ENCODE measurements at regions not wholly inside any gene's neighbourhood (a gene's known extent, or its start where the extent isn't known, plus 50 kb on each side); places are given as distances from the start of the nearest gene placed in this dataset.

DNA sequence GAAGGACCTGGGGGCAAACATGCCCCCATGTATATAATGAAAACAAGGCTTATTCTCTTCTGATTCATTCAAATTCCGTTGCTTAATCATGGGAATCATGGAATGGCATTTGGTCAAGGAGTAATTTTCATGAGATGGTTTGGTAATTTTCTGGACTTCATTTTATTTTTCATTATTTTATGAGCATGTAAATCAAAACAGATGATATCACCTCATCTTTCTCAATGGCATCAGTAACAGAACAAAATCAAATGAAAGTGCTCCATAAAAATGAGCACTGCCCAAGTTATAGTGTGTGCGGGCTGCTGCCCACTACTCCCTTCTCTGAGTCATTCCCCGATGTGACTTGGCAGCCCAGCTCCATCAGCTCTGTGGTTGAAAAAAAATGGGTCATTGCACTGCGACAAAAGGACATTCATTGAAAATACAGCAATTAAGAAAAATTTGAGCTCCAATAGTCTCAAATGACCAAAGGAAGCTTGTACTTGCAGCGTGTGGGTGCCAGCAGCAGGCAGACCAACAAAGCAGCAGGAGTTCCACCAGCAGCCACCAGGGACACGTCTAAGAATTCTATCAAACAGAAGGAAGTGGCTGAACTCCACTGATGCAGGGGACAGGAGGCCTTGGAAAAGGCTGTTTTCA lies 84.3 kb upstream of the VAV3 start:
- no peak for TF ChIP-seq HDGF (IDR thresholded peaks at IDR 0.05; ENCODE audit: borderline replicate concordance)
- TF ChIP-seq, protein P1, sequence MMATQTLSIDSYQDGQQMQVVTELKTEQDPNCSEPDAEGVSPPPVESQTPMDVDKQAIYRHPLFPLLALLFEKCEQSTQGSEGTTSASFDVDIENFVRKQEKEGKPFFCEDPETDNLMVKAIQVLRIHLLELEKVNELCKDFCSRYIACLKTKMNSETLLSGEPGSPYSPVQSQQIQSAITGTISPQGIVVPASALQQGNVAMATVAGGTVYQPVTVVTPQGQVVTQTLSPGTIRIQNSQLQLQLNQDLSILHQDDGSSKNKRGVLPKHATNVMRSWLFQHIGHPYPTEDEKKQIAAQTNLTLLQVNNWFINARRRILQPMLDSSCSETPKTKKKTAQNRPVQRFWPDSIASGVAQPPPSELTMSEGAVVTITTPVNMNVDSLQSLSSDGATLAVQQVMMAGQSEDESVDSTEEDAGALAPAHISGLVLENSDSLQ (IDR thresholded peaks at IDR 0.05): no peak
- no peak for TF ChIP-seq BHLHE40 (IDR thresholded peaks at IDR 0.05; ENCODE audit: borderline replicate concordance)
- no peak for TF ChIP-seq LEF1 (IDR thresholded peaks at IDR 0.05; ENCODE audit: borderline replicate concordance)
- TF ChIP-seq FOXA1 (IDR thresholded peaks at IDR 0.05): no peak
- TF ChIP-seq ELF4 (IDR thresholded peaks at IDR 0.05): no peak
- no peak for TF ChIP-seq SP1 (IDR thresholded peaks at IDR 0.05)

Measured in HEK293T (cell line).